Mesenteric fat pad (tissue), 1 donor: ENCODE measurements at regions not wholly inside any gene's neighbourhood (a gene's known extent, or its start where the extent isn't known, plus 50 kb on each side); places are given as distances from the start of the nearest gene placed in this dataset.
"Not testable (repeated sequence)": the region's sequence is repeated elsewhere in the genome, so short reads cannot be mapped to it uniquely, and the experiment has no call there.

Experiments used
- DNase-seq: peaks from one replicate; pipeline ENCODE4 v3.0.0-alpha.2; 2020; ENCODE audit warnings: low spot score
- donor health status: DM: yes; HTN: yes; CAD: no.

DNA sequence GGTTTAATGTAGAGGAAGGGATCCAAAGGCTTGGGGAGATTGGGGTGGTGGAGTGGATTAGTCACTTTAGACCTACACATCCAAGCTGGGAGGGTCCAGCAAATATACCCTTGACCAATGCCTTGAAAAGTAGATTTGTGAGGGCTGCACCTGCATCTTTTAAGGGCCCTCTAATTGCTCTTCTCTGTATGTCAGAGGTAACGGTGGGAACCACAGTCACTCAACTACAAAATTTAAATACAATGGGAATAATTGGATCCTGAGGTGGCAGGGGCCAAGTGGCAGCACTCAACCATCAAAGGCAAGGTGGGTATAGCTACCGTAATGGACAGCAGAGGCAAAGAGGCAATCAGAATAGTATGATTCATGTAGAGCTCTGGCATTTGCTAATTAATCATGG, 833.7 kb upstream of the ARRDC3 start:
- not testable (repeated sequence) for DNase-seq

DNA sequence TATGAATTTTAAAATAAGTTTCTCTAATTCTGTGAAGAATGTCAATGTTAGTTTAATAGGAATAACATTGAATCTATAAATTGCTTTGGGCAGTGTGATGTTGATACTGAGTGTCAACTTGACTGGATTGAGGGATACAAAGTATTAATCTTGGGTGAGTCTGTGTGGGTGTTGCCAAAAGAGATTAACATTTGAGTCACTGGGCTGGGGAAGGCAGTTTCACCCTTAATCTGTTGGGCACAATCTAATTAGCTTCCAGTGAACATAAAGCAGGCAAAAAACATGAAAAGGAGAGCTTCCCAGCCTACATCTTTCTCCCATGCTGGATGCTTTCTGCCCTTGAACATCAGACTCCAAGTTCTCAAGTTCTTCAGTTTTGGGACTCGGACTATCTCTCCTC, 832.0 kb upstream of the ARRDC3 start:
- no peak for DNase-seq

DNA sequence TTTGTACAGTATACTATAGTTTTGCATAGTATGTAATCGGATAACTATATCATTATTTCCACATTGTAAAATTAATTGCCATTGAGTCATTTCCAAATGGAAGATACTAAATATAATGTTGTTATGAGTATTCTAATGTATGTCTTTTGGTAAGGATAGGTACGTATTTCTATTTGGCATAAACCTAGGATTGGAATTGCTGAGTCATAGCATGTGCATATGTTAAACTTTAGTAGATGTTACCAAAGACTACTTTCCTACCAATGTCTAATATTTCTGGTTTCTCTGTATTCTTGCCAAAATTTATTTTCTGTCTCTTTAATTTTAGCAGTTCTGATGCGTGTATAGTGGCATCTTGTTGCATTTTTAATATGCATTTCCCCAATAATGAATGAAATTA, 825.1 kb upstream of the ARRDC3 start:
- DNase-seq: no peak

DNA sequence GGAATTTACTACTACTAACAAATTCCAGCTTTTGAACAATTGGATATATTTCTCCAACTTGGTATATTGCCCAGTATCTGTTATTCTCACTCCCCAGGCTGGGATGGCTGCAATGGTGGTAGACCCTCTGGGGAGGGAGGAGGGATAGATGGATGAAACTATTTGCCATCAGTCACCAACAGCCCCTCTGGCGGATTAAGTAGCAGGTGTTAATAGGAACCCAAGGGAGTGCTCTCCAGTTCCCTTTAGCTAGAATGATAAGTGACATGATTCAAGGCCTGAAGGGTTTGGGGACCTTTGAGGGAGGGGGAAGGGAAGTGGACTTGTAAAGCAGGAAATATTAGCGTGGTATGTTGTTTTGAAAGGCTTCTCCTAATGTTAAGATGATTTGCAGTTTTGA, 824.0 kb upstream of the ARRDC3 start:
- DNase-seq: no peak

DNA sequence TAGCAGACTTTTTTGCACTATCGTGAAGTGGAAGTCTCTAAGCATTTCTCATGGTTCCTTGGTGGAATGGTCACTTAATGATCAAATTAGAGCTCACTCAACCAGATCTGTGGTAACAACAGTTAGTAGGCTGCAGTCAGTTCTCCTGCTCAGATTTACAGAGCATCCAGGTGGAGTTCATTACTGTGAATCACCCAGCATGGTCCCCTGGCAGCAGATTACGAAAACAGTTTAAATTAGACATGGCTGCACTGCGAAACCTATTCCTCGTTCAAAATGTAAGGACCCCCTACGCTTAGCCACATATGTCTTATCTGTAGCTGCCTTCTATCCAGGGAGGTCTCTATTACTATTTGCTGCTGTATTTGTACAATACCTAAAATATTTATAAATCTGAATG, 823.6 kb upstream of the ARRDC3 start:
- DNase-seq: no peak

DNA sequence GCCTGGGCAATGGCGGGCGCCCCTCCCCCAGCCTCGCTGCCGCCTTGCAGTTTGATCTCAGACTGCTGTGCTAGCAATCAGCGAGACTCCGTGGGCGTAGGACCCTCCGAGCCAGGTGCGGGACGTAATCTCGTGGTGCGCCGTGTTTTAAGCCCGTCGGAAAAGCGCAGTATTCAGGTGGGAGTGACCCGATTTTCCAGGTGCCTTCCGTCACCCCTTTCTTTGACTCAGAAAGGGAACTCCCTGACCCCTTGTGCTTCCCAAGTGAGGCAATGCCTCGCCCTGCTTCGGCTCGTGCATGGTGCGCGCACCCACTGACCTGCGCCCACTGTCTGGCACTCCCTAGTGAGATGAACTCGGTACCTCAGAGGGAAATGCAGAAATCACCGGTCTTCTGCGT, 815.9 kb upstream of the ARRDC3 start:
- DNase-seq: not testable (repeated sequence)

DNA sequence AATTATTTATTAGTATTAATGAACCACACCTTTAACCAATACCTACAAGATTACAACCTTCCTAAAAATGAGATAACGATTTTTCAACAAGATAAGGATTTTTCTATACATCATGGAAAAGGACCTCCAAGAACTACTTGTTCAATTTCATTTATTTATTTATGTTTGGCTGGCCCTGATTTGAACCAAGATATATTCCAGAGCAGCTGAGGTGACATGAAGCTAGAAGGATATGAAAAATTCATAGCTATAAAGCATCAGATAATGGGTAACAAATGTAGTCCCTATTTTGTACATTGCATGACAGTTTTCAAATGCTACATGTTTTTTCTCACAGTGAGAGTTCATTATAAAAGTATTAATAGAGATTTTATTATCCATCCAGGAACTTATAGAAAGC, 798.5 kb upstream of the ARRDC3 start:
- no peak for DNase-seq

DNA sequence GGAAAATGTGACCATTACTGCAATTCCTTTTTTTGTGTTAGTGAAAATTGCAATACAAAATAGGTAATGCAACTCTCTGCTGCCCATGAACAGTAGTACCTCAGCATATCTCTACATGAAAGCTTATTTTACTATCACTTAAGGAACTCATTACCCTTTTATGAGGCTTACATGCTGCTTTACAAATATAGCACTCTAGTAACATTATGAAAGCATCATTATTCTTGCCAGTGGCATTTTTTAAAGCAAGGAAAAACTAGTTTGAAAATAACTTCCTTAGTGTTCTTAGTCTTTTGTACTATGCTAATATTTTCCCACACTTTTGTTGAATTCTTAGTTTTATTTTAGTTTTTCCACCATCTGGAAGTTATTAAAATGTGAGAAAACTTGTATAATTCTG, 797.3 kb upstream of the ARRDC3 start:
- no peak for DNase-seq

DNA sequence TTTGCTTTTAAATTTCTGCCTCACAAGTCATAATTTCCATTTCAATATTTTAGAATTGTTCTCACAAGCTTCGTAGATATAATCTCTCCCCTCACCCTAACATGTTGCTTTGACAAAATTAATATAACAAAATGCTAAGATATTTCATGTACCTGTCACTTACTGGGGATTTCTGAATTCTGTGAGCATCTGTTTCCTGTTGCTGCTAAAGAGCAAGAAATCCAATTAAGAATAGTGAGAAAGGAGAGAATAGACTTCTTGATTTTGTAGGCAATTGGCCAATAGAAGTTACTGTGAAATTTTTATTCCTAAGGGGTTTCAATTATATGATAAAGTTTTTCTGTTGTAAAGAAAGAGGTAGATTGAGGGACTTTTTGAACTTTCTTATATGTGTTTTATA, 796.5 kb upstream of the ARRDC3 start:
- no peak for DNase-seq

DNA sequence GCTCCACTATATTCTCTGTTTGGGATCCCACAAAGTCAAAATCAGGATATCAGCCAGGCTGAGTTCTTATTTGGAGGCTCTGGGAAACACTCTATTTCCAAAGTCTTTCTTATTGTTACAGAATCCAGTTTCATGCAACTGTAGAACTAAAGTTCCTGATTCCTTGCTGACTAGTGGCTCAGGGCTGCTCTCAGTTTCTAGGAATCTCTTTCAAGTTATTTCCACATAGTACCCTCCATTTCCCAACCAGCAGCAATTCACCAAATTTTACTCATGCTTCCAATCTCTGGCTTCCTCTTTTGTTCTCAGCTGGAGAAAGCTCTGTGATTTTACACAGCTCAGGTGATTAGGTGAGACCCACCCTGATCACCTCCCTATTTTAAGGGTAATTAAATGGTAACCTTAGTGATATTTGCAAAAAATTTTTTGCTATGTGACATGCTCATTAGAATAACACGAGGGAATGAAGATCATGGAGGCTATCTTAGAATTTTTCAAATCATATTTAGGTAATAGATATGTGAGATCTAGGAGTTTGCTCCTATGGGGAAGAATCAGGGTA, 794.9 kb upstream of the ARRDC3 start:
- no peak for DNase-seq

DNA sequence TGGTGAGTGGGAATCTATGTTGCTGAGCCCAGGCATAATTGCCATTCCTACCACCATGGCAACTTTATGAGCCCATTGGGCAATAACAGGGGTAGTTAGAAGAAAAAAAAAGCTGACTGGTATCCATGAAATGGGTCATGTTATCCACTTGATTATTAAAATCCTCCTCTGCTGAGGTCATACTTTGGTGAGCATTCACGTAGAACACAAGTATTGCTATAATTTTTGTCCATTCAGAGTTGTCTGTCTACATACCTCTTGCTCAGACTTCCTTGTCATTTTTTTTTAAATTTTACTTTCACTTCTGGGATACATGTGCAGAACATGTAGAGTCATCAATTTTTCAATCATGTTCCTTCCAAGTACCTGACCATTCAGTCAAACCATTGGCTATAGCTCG, 780.8 kb upstream of the ARRDC3 start:
- no peak for DNase-seq

DNA sequence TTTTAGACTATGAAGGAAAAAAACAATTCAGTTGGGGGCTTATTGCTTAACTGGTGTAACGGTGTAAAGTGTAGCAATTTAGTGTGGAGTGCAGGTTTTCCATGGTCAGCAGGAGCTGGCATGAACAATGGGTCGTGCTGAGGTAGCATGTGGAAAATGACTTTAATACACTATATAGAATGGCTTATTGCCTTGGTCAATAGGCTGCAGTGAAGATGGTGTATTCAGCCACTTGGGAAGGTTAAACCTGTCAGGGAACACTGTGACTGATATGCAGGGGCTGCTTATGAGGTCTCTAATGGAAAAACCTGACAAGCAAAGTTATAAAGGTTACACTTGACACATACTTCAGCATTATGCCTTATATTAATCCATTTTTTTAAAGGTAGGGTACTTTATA, 764.7 kb upstream of the ARRDC3 start:
- DNase-seq: no peak

DNA sequence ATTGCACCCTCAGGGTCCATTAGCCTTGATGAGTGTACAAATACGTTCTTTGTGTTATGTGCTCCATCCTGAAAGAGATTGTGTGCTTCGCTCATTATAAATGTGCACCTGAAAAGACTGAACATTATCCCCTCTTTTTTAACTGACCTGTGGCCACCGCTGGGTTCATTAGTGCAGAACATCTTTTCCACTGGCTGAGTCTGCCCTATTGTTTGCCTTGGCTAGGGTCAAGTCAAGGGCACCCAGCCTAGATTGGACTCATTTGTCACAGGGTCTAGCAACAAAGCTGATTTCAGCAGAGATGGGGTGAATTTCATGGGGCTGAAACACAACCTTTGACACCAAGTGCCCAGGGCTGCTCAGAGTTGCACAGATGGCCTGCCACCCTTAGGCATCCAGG, 764.1 kb upstream of the ARRDC3 start:
- DNase-seq: no peak

DNA sequence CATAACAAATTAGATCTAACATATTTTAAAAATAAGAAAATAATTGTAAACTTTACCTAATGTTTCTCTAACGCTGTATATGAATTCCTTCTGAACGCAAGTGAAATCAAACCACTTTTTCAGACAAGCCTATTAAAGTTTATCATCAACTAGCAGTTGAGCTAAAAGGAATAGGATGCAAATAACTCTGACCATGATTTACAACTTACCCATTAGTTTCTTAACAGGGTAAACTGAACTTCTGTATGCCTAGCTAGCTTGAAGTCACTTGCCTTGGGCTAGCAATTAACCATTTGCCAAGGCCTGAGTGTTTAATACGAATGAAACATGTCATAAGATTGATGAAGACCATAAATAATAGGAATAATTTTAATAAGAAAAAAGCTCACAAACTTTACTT, 762.7 kb upstream of the ARRDC3 start:
- DNase-seq: no peak

DNA sequence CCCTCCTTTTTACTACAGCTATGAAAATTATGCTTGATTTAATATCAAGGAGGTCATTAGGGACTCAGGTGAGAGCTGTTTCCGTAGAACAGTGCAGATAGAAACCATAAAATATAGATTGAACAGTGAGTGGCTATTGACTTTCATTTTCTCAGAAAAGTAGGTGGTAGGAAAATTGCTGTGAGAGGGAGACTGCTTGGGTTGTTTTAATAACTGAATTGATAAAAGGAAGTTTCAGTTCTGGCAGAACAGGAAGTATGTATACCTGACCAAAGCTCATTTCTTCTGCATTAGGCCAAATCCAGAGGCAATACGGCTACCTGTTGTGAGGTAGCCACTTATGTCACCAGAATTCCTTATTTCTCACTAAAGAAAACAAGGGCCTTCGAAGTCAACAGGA, 761.7 kb upstream of the ARRDC3 start:
- no peak for DNase-seq

DNA sequence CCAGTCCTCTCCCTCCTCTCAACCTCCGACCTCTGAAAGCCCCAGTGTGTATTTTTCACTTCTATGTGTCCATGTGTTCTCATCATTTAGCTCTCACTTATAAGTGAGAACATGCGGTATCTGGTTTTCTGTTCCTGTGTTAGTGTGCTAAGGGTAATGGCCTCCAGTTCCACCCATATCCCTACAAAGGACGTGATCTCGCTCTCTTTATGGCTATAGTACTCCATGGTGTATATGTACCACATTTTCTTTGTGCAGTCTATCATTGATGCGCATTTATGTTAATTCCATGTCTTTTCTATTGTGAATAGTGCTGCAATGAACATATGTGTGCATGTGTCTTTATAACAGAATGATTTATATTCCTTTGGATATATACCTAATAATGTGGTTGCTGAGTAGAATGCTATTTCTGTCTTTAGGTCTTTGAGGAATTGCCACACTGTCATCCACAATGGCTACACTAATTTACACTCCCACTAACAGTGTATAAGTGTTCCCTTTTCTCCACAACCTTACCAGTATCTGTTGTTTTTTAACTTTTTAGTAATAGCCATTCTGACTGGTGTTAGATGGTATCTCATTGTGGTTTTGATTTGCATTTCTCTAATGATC, 749.3 kb upstream of the ARRDC3 start:
- DNase-seq: not testable (repeated sequence)

DNA sequence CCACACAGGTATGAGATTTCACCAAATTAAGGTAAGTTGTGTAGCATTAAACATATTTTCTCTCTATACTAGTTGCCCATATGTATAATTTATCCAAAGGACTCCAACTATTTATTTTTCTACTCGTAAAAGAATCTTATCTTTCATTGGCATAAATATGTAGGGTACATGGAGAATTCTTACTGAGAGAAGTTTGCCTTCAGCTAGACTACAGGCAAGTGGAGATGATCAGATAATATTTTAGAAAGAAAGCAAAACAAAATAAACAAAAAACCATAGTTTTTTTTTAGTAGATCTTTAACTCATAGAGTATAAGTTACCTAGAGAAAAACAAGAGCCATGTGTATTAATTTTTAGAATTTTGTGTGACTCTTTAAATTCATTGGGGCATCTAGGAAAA, 743.1 kb upstream of the ARRDC3 start:
- no peak for DNase-seq

DNA sequence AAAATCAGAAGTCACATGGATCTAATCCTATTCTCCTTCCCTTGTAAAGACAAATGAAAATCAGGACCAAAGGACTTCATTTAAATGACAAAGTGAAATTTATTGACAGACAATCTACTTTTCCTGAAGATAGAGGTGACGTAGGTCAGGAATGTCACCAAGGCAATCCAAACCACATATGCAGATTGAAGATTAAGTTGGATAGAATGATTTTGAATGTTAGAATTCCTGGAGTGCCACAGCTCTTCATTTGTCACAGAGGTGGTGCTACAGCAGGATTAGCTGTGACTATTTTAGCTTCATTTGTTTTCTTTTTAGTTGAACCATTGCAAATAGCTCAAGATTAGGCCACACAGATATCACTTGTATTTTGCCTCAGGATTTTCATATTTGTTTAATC, 736.0 kb upstream of the ARRDC3 start:
- no peak for DNase-seq

DNA sequence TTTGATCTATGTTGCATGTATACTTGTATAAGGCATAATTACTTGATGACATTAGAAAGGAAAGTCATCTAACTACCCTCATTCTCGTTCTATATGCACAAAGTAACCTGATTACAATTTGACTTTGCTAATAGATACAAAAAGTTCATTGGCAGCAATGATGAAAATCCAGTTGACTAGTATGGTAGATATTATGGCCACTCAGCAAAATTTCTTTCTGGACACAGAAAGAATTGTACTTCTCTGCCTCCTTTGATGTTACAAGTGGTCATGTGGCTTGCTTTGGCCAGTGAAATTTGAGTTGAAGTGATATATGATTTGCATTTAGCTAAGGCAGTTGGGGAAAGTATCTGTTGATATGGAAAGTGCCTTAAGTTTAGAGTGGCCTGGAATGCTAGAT, 723.7 kb upstream of the ARRDC3 start:
- no peak for DNase-seq

DNA sequence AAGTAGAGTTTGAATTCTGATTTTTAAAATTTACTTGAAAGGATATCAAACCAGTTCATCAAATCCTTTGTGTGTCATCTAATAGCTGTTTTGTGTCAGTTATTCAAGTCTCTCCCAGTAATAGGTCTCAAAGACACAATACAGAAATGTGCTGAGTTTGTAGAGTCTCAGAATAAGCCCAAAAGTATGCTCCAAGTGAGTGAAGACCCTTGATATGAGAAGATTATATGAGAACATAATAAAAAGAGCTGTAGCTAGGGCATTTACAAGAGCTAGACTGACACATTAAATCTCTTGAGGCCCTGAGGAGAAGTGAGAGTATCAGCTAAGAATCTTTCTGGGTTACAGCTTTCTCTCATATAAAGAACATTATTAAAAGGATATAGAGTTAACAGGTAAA, 721.0 kb upstream of the ARRDC3 start:
- no peak for DNase-seq

DNA sequence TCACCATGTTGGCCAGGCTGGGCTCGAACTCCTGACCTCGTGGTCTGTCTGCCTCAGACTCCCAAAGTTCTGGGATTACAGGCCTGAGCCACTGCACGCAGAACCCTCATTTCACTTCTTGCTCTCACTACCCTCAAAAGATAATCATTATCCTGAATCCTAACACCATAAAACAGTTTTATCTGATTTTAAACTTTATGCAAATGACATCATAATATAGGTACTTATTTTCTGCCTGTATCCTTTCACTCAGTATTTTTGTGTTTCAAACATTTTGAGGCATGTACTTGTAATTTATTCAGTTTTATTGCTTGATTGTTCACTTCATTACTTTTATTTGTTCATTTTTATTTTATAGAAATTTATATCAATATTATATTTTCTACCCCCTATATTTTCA, 719.2 kb upstream of the ARRDC3 start:
- DNase-seq: no peak

DNA sequence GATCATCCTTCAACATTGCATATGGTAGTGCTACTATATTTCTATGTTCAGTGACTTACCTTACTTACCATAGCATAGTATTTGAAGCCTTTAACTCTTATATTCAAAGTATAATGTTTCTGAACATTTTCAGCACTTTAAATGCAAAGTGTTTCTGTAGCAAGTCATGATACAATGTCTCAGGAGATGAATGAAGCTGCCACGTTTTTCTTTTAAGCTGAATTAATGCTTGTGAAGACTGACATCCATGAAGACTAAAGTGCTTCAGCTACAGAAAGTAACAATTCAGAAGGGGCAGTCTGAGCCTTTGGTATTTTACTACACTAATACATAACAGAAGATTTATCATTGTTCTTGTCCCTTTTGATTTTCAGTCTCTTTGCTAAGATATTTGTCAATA, 709.1 kb upstream of the ARRDC3 start:
- no peak for DNase-seq

DNA sequence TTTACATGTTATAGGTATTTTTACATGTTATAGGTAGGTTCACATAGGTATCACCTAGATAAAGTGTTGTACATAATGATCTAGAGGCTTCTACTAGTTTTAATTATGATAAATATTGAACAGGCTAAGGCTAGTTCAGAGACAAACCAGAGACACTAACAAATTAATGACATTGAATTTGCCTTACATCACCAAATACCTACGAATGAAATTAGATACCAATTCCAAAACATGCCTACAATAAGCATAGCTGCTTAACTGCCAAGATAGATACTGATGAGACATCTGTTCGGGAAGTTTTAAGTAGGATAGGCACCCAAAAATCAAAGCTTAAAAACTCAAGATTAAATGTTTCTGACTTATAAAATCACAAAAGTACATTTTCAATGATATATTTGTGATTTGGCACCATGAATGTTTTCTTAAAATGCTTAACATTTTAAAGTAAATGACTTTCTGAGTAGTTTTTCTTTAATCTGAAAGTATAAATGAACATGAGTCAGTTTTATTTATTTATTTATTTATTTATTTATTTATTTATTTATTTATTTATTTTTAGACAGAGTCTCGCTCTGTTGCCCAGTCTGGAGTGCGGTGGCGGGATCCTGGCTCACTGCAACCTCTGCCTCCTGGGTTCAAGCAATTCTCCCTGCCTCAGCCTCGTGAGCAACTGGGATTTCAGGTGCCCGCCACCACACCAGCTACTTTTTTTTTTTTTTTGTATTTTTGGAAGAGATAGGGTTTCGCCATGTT, 703.1 kb upstream of the ARRDC3 start:
- DNase-seq: no peak
